GM23338 (cell line): ENCODE measurements at regions not wholly inside any gene's neighbourhood (a gene's known extent, or its start where the extent isn't known, plus 50 kb on each side); places are given as distances from the start of the nearest gene placed in this dataset.

Experiments used
- ATAC-seq: fragments of 200-7000 bp; cut with Tn5 transposase; 3 replicates; pipeline ENCODE4 v1.9.1; 2020
- DNase-seq: peaks from one replicate; pipeline ENCODE4 v3.0.0-alpha.2; 2015; ENCODE audit warnings: low spot score
- H2AFZ ChIP-seq: fragments of 200-600 bp; sonication (generic); 2 replicates; pipeline ENCODE4 v1.8.0; 2016; ENCODE audit warnings: antibody characterized with exemption, mild to moderate bottlenecking, moderate library complexity
- H3F3A ChIP-seq: fragments of 200-600 bp; sonication (generic); replicated peaks from 2 replicates; pipeline ENCODE4 v1.8.0; 2017; ENCODE audit warnings: antibody characterized with exemption, mixed run types, low read depth
- H3K27ac ChIP-seq: fragments of 200-600 bp; sonication (generic); 2 replicates; pipeline ENCODE4 v1.6.1; 2016; ENCODE audit warnings: low read depth
- H3K27me3 ChIP-seq: fragments of 200-600 bp; sonication (generic); 2 replicates; pipeline ENCODE4 v1.8.0; 2016; ENCODE audit warnings: mild to moderate bottlenecking, mixed run types, moderate library complexity; ENCODE audit not compliant: insufficient read depth
- H3K36me3 ChIP-seq: fragments of 200-600 bp; sonication (generic); 2 replicates; pipeline ENCODE4 v1.8.0; 2016; ENCODE audit warnings: mild to moderate bottlenecking; ENCODE audit not compliant: insufficient read depth
- H3K4me1 ChIP-seq: fragments of 200-600 bp; sonication (generic); 2 replicates; pipeline ENCODE4 v1.8.0; 2016; ENCODE audit warnings: mild to moderate bottlenecking, moderate library complexity; ENCODE audit not compliant: insufficient read depth
- H3K4me2 ChIP-seq: fragments of 200-600 bp; sonication (generic); 2 replicates; pipeline ENCODE4 v1.7.1; 2017; ENCODE audit warnings: mixed run types
- H3K4me3 ChIP-seq: fragments of 200-600 bp; sonication (generic); 2 replicates; pipeline ENCODE4 v1.6.1; 2016; ENCODE audit warnings: mixed run types
- H3K79me2 ChIP-seq: fragments of 200-600 bp; sonication (generic); replicated peaks from 2 replicates; pipeline ENCODE4 v1.8.0; 2017; ENCODE audit warnings: mild to moderate bottlenecking; ENCODE audit not compliant: insufficient read depth
- H3K9me2 ChIP-seq: fragments of 200-600 bp; sonication (generic); 2 replicates; pipeline ENCODE4 v1.8.0; 2017; ENCODE audit not compliant: insufficient read depth
- H4K20me1 ChIP-seq: fragments of 200-600 bp; sonication (generic); replicated peaks from 2 replicates; pipeline ENCODE4 v1.8.0; 2017; ENCODE audit warnings: mild to moderate bottlenecking; ENCODE audit not compliant: insufficient read depth
- H3K27ac Mint-ChIP-seq: 2 replicates; pipeline ENCODE4 v1.8.0; 2020; ENCODE audit warnings: inconsistent platforms, mild to moderate bottlenecking, moderate library complexity, mixed read lengths
- H3K27me3 Mint-ChIP-seq: 3 replicates; pipeline ENCODE4 v1.8.0; 2022; ENCODE audit warnings: low read depth, mild to moderate bottlenecking, moderate library complexity, mixed read lengths, inconsistent platforms; ENCODE audit not compliant: insufficient read depth, poor library complexity
- H3K36me3 Mint-ChIP-seq: 3 replicates; pipeline ENCODE4 v1.8.0; 2021; ENCODE audit warnings: low read depth, mild to moderate bottlenecking, inconsistent platforms, moderate library complexity, mixed read lengths
- H3K4me1 Mint-ChIP-seq: 3 replicates; pipeline ENCODE4 v1.8.0; 2020; ENCODE audit warnings: mild to moderate bottlenecking, inconsistent platforms, mixed read lengths
- H3K4me3 Mint-ChIP-seq: 3 replicates; pipeline ENCODE4 v1.8.0; 2021; ENCODE audit warnings: moderate library complexity, mild to moderate bottlenecking, inconsistent platforms, mixed read lengths
- H3K9me3 Mint-ChIP-seq: 3 replicates; pipeline ENCODE4 v1.8.0; 2020; ENCODE audit warnings: moderate library complexity, mild to moderate bottlenecking, inconsistent platforms, mixed read lengths
- CREB1 ChIP-seq: fragments of 250-450 bp; sonication (Bioruptor Pico); IDR thresholded peaks from 2 replicates; pipeline ENCODE4 v1.5.0; 2020; ENCODE audit warnings: low read depth, mild to moderate bottlenecking, moderate library complexity
- ETS1 ChIP-seq: IDR thresholded peaks from 2 replicates; pipeline ENCODE4 v1.6.1; 2016; ENCODE audit warnings: antibody characterized with exemption
- EZH2 ChIP-seq: fragments of 200-600 bp; sonication (generic); IDR thresholded peaks from one replicate; pipeline ENCODE4 v1.8.0; 2017; ENCODE audit warnings: antibody characterized with exemption, mild to moderate bottlenecking, low read depth; ENCODE audit not compliant: unreplicated experiment
- EZH2phosphoT487 ChIP-seq: fragments of 200-600 bp; sonication (generic); IDR thresholded peaks from one replicate; pipeline ENCODE4 v1.8.1; 2018; ENCODE audit warnings: antibody characterized with exemption; ENCODE audit not compliant: unreplicated experiment
- JUNB ChIP-seq: IDR thresholded peaks from one replicate; pipeline ENCODE4 v1.6.1; 2016; ENCODE audit warnings: antibody characterized with exemption; ENCODE audit not compliant: unreplicated experiment
- POLR2AphosphoS5 ChIP-seq: IDR thresholded peaks from 2 replicates; pipeline ENCODE4 v1.6.1; 2016; ENCODE audit warnings: antibody characterized with exemption, low read depth
- REST ChIP-seq: IDR thresholded peaks from one replicate; pipeline ENCODE4 v1.6.1; 2018; ENCODE audit warnings: antibody characterized with exemption; ENCODE audit not compliant: unreplicated experiment
- STAT1 ChIP-seq: IDR thresholded peaks from one replicate; pipeline ENCODE4 v1.6.1; 2016; ENCODE audit warnings: antibody characterized with exemption; ENCODE audit not compliant: unreplicated experiment
- ZNF114 ChIP-seq: fragments of 250-450 bp; sonication (Bioruptor Pico); IDR thresholded peaks from 2 replicates; pipeline ENCODE4 v1.5.0; 2020; ENCODE audit warnings: mild to moderate bottlenecking, moderate library complexity
- ZNF331 ChIP-seq: fragments of 250-450 bp; sonication (Bioruptor Pico); IDR thresholded peaks from 2 replicates; pipeline ENCODE4 v1.5.0; 2020; ENCODE audit warnings: low read depth, mild to moderate bottlenecking, moderate library complexity
- ZNF462 ChIP-seq: fragments of 250-450 bp; sonication (Bioruptor Pico); IDR thresholded peaks from 2 replicates; pipeline ENCODE4 v1.5.0; 2020; ENCODE audit warnings: mild to moderate bottlenecking, moderate library complexity
- TF ChIP-seq, protein P1 (sequence below), 2 experiments: fragments of 200-600 bp in 1 of 2; sonication (generic) in 1 of 2; conservative IDR thresholded peaks; 2 replicates each; pipeline versions ENCODE4 v1.5.1 to v1.6.1; 2016 to 2017; ENCODE audit warnings: antibody characterized with exemption in 2 of 2, low read depth in 2 of 2, mild to moderate bottlenecking in 2 of 2, moderate library complexity in 1 of 2

DNA sequence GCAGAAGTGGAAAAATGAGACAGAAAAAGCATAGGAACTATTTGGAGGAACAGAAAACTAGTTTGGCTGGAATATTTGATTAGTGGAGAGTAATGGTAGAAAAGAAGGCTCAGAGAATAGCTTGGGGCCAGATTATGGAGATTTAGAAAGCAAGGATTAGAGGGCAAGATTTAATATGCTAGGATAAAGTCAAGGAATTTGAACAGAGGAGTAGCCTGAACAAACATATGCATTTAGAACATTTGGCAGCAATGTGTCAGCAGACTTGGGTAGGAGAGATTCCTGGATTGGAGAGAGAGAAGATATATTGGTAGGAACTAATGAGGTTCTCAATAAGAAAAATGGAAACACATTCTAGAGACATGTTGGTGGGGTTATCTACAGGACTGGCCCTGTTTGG lies 229.2 kb upstream of the PKP2 start:
- Histone ChIP-seq H3K4me2 (no peak overlapping the region), H3K79me2 (no peaks in the 10 kb centered on the region), H4K20me1 (no peaks in the 10 kb centered on the region), H3K9me2 (no peaks in the 10 kb centered on the region), H3K4me1 (no peaks in the 10 kb centered on the region), H3F3A (no peaks in the 10 kb centered on the region), H3K36me3 (no peaks in the 10 kb centered on the region), H3K27ac (no peak overlapping the region), H3K27me3 (no peaks in the 10 kb centered on the region), H3K4me3 (no peak overlapping the region), H2AFZ (no peak overlapping the region)
- Mint-ChIP-seq H3K4me3 (no peak overlapping the region), H3K9me3 (no peaks in the 10 kb centered on the region), H3K27me3 (peaks cover 2% of the 10 kb centered on the region), H3K36me3 (no peaks in the 10 kb centered on the region), H3K27ac (no peak overlapping the region), H3K4me1 (no peaks in the 10 kb centered on the region)
- no peak for DNase-seq
- TF ChIP-seq POLR2AphosphoS5 = no peak
- TF ChIP-seq, protein P1, sequence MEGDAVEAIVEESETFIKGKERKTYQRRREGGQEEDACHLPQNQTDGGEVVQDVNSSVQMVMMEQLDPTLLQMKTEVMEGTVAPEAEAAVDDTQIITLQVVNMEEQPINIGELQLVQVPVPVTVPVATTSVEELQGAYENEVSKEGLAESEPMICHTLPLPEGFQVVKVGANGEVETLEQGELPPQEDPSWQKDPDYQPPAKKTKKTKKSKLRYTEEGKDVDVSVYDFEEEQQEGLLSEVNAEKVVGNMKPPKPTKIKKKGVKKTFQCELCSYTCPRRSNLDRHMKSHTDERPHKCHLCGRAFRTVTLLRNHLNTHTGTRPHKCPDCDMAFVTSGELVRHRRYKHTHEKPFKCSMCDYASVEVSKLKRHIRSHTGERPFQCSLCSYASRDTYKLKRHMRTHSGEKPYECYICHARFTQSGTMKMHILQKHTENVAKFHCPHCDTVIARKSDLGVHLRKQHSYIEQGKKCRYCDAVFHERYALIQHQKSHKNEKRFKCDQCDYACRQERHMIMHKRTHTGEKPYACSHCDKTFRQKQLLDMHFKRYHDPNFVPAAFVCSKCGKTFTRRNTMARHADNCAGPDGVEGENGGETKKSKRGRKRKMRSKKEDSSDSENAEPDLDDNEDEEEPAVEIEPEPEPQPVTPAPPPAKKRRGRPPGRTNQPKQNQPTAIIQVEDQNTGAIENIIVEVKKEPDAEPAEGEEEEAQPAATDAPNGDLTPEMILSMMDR (conservative IDR thresholded peaks at IDR 0.05; ENCODE audit: low read depth in 2 of 2) = no peak
- TF ChIP-seq STAT1 = no peak
- TF ChIP-seq ZNF114 (CRISPR knock-in tag) = no peak
- no peak for TF ChIP-seq ETS1
- no peak for TF ChIP-seq ZNF462 (CRISPR knock-in tag)
- no peak for TF ChIP-seq ZNF331 (CRISPR knock-in tag)
- TF ChIP-seq REST = no peak
- no peak for TF ChIP-seq CREB1 (CRISPR knock-in tag)
- no peak for TF ChIP-seq EZH2phosphoT487
- no peak for TF ChIP-seq EZH2
- no peak for TF ChIP-seq JUNB
- no peak for ATAC-seq
